H1 (cell line): ENCODE measurements at regions not wholly inside any gene's neighbourhood (a gene's known extent, or its start where the extent isn't known, plus 50 kb on each side); places are given as distances from the start of the nearest gene placed in this dataset.

ENCODE experiments used
- CTCF ChIA-PET: fragments of 300-600 bp; sonication (Branson Sonifier 250); formaldehyde crosslinking; loops from one replicate; lab custom pipeline; 2021; ENCODE audit not compliant: partially characterized antibody; lab: Charles Lee
- POLR2A ChIA-PET: fragments of 300-600 bp; sonication (Branson Sonifier 250); formaldehyde crosslinking; loops from one replicate; lab custom pipeline; 2021; ENCODE audit warnings: inconsistent platforms; ENCODE audit not compliant: partially characterized antibody; lab: Charles Lee
- DNase-seq, 2 experiments: peaks; one replicate each; pipeline versions ENCODE4 v3.0.0 to v3.0.0-alpha.2; 2010 to 2022; ENCODE audit warnings: low spot score in 2 of 2, low read depth in 1 of 2, mixed read lengths in 1 of 2
- FAIRE-seq: peaks from 2 replicates; lab custom pipeline; 2011; peaks lifted over from hg19 to GRCh38; lab: Jason Lieb, UNC
- H2AFZ ChIP-seq: 2 replicates; pipeline ENCODE4 v1.8.1; 2012; ENCODE audit warnings: low read length, inconsistent platforms
- H2AK5ac ChIP-seq: 2 replicates; pipeline ENCODE4 v1.6.1; 2013; ENCODE audit warnings: low read depth, low read length
- H2BK120ac ChIP-seq: replicated peaks from 2 replicates; pipeline ENCODE3; 2013; ENCODE audit warnings: low read depth, low read length, inconsistent platforms
- H2BK12ac ChIP-seq: 2 replicates; pipeline ENCODE4 v1.6.1; 2013; ENCODE audit warnings: low read depth, low read length
- H2BK15ac ChIP-seq: 2 replicates; pipeline ENCODE4 v1.6.1; 2013; ENCODE audit warnings: low read length
- H2BK20ac ChIP-seq: 2 replicates; pipeline ENCODE4 v1.6.1; 2013; ENCODE audit warnings: low read length
- H2BK5ac ChIP-seq: 2 replicates; pipeline ENCODE4 v1.6.1; 2013; ENCODE audit warnings: low read depth, low read length
- H3K14ac ChIP-seq: 2 replicates; pipeline ENCODE4 v1.6.1; 2013; ENCODE audit warnings: inconsistent platforms; ENCODE audit not compliant: insufficient read length
- H3K18ac ChIP-seq: 2 replicates; pipeline ENCODE4 v1.6.1; 2013; ENCODE audit warnings: low read length; ENCODE audit errors: extremely low read depth
- H3K23ac ChIP-seq: 2 replicates; pipeline ENCODE4 v1.6.1; 2013; ENCODE audit warnings: inconsistent platforms; ENCODE audit not compliant: insufficient read length
- H3K23me2 ChIP-seq: 2 replicates; pipeline ENCODE4 v1.6.1; 2013; ENCODE audit warnings: low read depth, low read length
- H3K27ac ChIP-seq: 2 replicates; pipeline ENCODE4 v1.6.1; 2011; ENCODE audit warnings: low read depth, low read length, inconsistent platforms
- H3K27me3 ChIP-seq, 4 experiments: replicated peaks in 1 of 4; 1 replicate in 1 of 4; 2 replicates in 3 of 4; pipeline versions ENCODE4 v1.6.1 to v1.8.1; 2011 to 2013; ENCODE audit warnings: low read length in 3 of 4, mild to moderate bottlenecking in 3 of 4, inconsistent platforms in 2 of 4, mixed read lengths in 2 of 4, moderate library complexity in 1 of 4; ENCODE audit not compliant: control insufficient read depth in 3 of 4, insufficient read depth in 3 of 4; ENCODE audit errors: extremely low read depth in 1 of 4
- H3K36me3 ChIP-seq, 4 experiments: 2 replicates each; pipeline versions ENCODE4 v1.6.1 to v1.8.1; 2011 to 2013; ENCODE audit warnings: mild to moderate bottlenecking in 4 of 4, low read length in 3 of 4, moderate library complexity in 2 of 4, control low read depth in 1 of 4, inconsistent platforms in 1 of 4; ENCODE audit not compliant: insufficient read depth in 4 of 4, control insufficient read depth in 2 of 4
- H3K4ac ChIP-seq: replicated peaks from 2 replicates; pipeline ENCODE3; 2013; ENCODE audit warnings: low read length, low read depth, mixed read lengths, inconsistent platforms; ENCODE audit not compliant: insufficient read length
- H3K4me1 ChIP-seq, 4 experiments: replicated peaks in 1 of 4; 1 replicate in 1 of 4; 2 replicates in 3 of 4; pipeline versions ENCODE4 v1.6.1 to v1.8.1; 2011 to 2013; ENCODE audit warnings: low read length in 3 of 4, inconsistent platforms in 2 of 4, mixed read lengths in 1 of 4; ENCODE audit not compliant: insufficient read depth in 4 of 4, control insufficient read depth in 3 of 4
- H3K4me2 ChIP-seq, 2 experiments: 2 replicates each; pipeline versions ENCODE4 v1.6.1 to v1.8.1; 2011 to 2013; ENCODE audit warnings: low read depth in 2 of 2, low read length in 2 of 2, control low read depth in 1 of 2, inconsistent platforms in 1 of 2, mild to moderate bottlenecking in 1 of 2; ENCODE audit not compliant: insufficient read depth in 1 of 2
- H3K4me3 ChIP-seq, 4 experiments: fragments of 200-600, 300-600 bp in 1 of 4; sonication (generic), shearing (Covaris generic), sonication (Bioruptor Twin) in 1 of 4; 2 replicates each; pipeline versions ENCODE4 v1.5.1 to v1.8.1; 2011 to 2016; ENCODE audit warnings: low read length in 4 of 4, low read depth in 3 of 4, control low read depth in 2 of 4, inconsistent platforms in 2 of 4, mild to moderate bottlenecking in 2 of 4, mixed read lengths in 1 of 4, moderate library complexity in 1 of 4; ENCODE audit not compliant: insufficient read depth in 2 of 4; ENCODE audit errors: extremely low read depth in 1 of 4
- H3K56ac ChIP-seq: replicated peaks from 2 replicates; pipeline ENCODE3; 2013; ENCODE audit warnings: low read depth, mild to moderate bottlenecking, mixed read lengths, low read length, inconsistent platforms; ENCODE audit not compliant: insufficient read length
- H3K79me1 ChIP-seq: 2 replicates; pipeline ENCODE4 v1.6.1; 2013; ENCODE audit warnings: low read depth, low read length, control low read depth
- H3K79me2 ChIP-seq, 2 experiments: 2 replicates each; pipeline versions ENCODE4 v1.6.1 to v1.8.1; 2012 to 2013; ENCODE audit warnings: low read length in 2 of 2, mild to moderate bottlenecking in 2 of 2, inconsistent platforms in 1 of 2; ENCODE audit not compliant: insufficient read depth in 2 of 2, control insufficient read depth in 1 of 2
- H3K9ac ChIP-seq, 4 experiments: replicated peaks in 1 of 4; 1 replicate in 1 of 4; 2 replicates in 3 of 4; pipeline versions ENCODE4 v1.6.1 to v1.8.1; 2011 to 2013; ENCODE audit warnings: low read depth in 3 of 4, low read length in 3 of 4, control low read depth in 2 of 4, mild to moderate bottlenecking in 2 of 4, moderate library complexity in 2 of 4, inconsistent platforms in 1 of 4; ENCODE audit errors: extremely low read depth in 1 of 4
- H3K9me3 ChIP-seq, 2 experiments: 2 replicates each; pipeline versions ENCODE4 v1.6.1 to v1.8.1; 2012 to 2013; ENCODE audit warnings: mild to moderate bottlenecking in 2 of 2, moderate library complexity in 2 of 2, control low read depth in 1 of 2, inconsistent platforms in 1 of 2, low read depth in 1 of 2, low read length in 1 of 2, mixed read lengths in 1 of 2; ENCODE audit not compliant: insufficient read depth in 2 of 2
- H4K20me1 ChIP-seq, 2 experiments: replicated peaks in 1 of 2; 2 replicates each; pipeline versions ENCODE3 to v1.8.1; 2011 to 2013; ENCODE audit warnings: inconsistent platforms in 2 of 2, low read length in 2 of 2, mild to moderate bottlenecking in 1 of 2; ENCODE audit not compliant: insufficient read depth in 2 of 2, control insufficient read depth in 1 of 2
- H4K5ac ChIP-seq: 2 replicates; pipeline ENCODE4 v1.6.1; 2013; ENCODE audit warnings: low read length, low read depth, mixed read lengths, inconsistent platforms; ENCODE audit not compliant: insufficient read length
- H4K8ac ChIP-seq: 2 replicates; pipeline ENCODE4 v1.8.0; 2013; ENCODE audit warnings: mild to moderate bottlenecking, moderate library complexity, low read length, inconsistent platforms; ENCODE audit not compliant: insufficient read depth; ENCODE audit errors: extremely low read depth
- H4K91ac ChIP-seq: replicated peaks from 2 replicates; pipeline ENCODE3; 2013; ENCODE audit warnings: low read length, mixed read lengths, inconsistent platforms; ENCODE audit not compliant: insufficient read length
- NANOG ChIP-seq: IDR thresholded peaks from 2 replicates; pipeline ENCODE4 v1.6.1; 2011; ENCODE audit warnings: low read length, low read depth, mild to moderate bottlenecking, inconsistent platforms; ENCODE audit not compliant: insufficient read depth, poor library complexity, severe bottlenecking
- TCF12 ChIP-seq: IDR thresholded peaks from 2 replicates; pipeline ENCODE4 v1.6.1; 2011; ENCODE audit warnings: low read depth, mild to moderate bottlenecking, low read length
- TF ChIP-seq, protein P1 (sequence below): IDR thresholded peaks from 2 replicates; pipeline ENCODE4 v1.6.1; 2011; ENCODE audit warnings: low read depth, mild to moderate bottlenecking, low read length; ENCODE audit not compliant: insufficient read depth

- H3K4me2 ChIP-seq: no peak overlapping the region
- no peaks in the 10 kb centered on the region for H3K23me2 ChIP-seq
- H4K8ac ChIP-seq: no peak overlapping the region
- H2AFZ ChIP-seq: no peak overlapping the region
- no peak overlapping the region for H2BK12ac ChIP-seq
- no peaks in the 10 kb centered on the region; the same call in 1 of the 2 replicates for H3K79me1 ChIP-seq
- H3K27ac ChIP-seq: no peak overlapping the region
- no peak overlapping the region for H3K56ac ChIP-seq
- FAIRE-seq (no peak), DNase-seq (no peak)
- no peaks in the 10 kb centered on the region for H3K9me3 ChIP-seq
- no peak overlapping the region for H3K14ac ChIP-seq
- no peaks in the 10 kb centered on the region for H4K20me1 ChIP-seq
- no peaks in the 10 kb centered on the region for H3K36me3 ChIP-seq
- H2AK5ac ChIP-seq: no peak overlapping the region
- no peak overlapping the region for H3K4me3 ChIP-seq
- no peak overlapping the region for H2BK20ac ChIP-seq
- H3K4me1 ChIP-seq: no peaks in the 10 kb centered on the region
- H3K18ac ChIP-seq: no peak overlapping the region
- ChIA-PET POLR2A (no interaction called here), CTCF (interaction anchor here (1.4 kb wide), 1 partner anchor 9 kb away, joined by 4 read pairs; no protein-coding TSS in a partner anchor)
- no peaks in the 10 kb centered on the region for H3K27me3 ChIP-seq
- no peak overlapping the region for H2BK120ac ChIP-seq
- no peak overlapping the region for H4K91ac ChIP-seq
- no peak overlapping the region for H3K23ac ChIP-seq
- no peak overlapping the region for H3K4ac ChIP-seq
- no peaks in the 10 kb centered on the region for H3K79me2 ChIP-seq
- H2BK15ac ChIP-seq: no peak overlapping the region
- H4K5ac ChIP-seq: no peak overlapping the region
- no peak overlapping the region for H2BK5ac ChIP-seq
- no peak overlapping the region for H3K9ac ChIP-seq
- TF ChIP-seq, protein P1, sequence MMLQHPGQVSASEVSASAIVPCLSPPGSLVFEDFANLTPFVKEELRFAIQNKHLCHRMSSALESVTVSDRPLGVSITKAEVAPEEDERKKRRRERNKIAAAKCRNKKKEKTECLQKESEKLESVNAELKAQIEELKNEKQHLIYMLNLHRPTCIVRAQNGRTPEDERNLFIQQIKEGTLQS: no peak
- TF ChIP-seq TCF12 (no peak), NANOG (no peak)
Measured at GRCh38 chr10:78700413-78700812, 368.4 kb upstream of the ZMIZ1 start.
